ENCODE measurements at regions not wholly inside any gene's neighbourhood (a gene's known extent, or its start where the extent isn't known, plus 50 kb on each side); places are given as distances from the start of the nearest gene placed in this dataset.

DNA sequence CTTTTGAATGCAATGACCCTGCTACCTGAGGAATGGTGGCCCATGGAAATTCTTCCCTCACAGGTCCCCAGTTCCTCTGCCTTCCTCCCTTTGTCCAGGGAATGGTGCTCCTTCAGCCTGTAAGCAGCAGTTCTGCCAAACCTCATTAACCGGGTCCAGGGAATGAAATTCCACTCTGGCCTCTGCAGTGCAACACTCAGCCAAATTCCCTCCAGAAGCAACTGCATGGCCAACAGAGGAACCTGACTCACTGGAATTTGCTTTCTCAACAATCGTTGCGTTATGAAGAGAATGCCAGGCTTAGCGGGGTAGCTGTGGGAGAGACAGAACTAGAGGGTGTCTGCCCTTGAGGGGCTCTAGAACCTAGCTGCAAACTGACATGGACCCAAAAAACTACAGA, 449.4 kb upstream of the PROK2 start (continued):
- TF ChIP-seq, protein P1, sequence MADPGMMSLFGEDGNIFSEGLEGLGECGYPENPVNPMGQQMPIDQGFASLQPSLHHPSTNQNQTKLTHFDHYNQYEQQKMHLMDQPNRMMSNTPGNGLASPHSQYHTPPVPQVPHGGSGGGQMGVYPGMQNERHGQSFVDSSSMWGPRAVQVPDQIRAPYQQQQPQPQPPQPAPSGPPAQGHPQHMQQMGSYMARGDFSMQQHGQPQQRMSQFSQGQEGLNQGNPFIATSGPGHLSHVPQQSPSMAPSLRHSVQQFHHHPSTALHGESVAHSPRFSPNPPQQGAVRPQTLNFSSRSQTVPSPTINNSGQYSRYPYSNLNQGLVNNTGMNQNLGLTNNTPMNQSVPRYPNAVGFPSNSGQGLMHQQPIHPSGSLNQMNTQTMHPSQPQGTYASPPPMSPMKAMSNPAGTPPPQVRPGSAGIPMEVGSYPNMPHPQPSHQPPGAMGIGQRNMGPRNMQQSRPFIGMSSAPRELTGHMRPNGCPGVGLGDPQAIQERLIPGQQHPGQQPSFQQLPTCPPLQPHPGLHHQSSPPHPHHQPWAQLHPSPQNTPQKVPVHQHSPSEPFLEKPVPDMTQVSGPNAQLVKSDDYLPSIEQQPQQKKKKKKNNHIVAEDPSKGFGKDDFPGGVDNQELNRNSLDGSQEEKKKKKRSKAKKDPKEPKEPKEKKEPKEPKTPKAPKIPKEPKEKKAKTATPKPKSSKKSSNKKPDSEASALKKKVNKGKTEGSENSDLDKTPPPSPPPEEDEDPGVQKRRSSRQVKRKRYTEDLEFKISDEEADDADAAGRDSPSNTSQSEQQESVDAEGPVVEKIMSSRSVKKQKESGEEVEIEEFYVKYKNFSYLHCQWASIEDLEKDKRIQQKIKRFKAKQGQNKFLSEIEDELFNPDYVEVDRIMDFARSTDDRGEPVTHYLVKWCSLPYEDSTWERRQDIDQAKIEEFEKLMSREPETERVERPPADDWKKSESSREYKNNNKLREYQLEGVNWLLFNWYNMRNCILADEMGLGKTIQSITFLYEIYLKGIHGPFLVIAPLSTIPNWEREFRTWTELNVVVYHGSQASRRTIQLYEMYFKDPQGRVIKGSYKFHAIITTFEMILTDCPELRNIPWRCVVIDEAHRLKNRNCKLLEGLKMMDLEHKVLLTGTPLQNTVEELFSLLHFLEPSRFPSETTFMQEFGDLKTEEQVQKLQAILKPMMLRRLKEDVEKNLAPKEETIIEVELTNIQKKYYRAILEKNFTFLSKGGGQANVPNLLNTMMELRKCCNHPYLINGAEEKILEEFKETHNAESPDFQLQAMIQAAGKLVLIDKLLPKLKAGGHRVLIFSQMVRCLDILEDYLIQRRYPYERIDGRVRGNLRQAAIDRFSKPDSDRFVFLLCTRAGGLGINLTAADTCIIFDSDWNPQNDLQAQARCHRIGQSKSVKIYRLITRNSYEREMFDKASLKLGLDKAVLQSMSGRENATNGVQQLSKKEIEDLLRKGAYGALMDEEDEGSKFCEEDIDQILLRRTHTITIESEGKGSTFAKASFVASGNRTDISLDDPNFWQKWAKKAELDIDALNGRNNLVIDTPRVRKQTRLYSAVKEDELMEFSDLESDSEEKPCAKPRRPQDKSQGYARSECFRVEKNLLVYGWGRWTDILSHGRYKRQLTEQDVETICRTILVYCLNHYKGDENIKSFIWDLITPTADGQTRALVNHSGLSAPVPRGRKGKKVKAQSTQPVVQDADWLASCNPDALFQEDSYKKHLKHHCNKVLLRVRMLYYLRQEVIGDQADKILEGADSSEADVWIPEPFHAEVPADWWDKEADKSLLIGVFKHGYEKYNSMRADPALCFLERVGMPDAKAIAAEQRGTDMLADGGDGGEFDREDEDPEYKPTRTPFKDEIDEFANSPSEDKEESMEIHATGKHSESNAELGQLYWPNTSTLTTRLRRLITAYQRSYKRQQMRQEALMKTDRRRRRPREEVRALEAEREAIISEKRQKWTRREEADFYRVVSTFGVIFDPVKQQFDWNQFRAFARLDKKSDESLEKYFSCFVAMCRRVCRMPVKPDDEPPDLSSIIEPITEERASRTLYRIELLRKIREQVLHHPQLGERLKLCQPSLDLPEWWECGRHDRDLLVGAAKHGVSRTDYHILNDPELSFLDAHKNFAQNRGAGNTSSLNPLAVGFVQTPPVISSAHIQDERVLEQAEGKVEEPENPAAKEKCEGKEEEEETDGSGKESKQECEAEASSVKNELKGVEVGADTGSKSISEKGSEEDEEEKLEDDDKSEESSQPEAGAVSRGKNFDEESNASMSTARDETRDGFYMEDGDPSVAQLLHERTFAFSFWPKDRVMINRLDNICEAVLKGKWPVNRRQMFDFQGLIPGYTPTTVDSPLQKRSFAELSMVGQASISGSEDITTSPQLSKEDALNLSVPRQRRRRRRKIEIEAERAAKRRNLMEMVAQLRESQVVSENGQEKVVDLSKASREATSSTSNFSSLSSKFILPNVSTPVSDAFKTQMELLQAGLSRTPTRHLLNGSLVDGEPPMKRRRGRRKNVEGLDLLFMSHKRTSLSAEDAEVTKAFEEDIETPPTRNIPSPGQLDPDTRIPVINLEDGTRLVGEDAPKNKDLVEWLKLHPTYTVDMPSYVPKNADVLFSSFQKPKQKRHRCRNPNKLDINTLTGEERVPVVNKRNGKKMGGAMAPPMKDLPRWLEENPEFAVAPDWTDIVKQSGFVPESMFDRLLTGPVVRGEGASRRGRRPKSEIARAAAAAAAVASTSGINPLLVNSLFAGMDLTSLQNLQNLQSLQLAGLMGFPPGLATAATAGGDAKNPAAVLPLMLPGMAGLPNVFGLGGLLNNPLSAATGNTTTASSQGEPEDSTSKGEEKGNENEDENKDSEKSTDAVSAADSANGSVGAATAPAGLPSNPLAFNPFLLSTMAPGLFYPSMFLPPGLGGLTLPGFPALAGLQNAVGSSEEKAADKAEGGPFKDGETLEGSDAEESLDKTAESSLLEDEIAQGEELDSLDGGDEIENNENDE (IDR thresholded peaks at IDR 0.05; ENCODE audit: insufficient replicate concordance, low read length) = no peak
- TF ChIP-seq YY1 (IDR thresholded peaks at IDR 0.05; ENCODE audit: low read depth, low read length) (no peak), CREB1 (IDR thresholded peaks at IDR 0.05) (no peak), NRF1 (IDR thresholded peaks at IDR 0.05; ENCODE audit: low read depth, low read length) (no peak), PHF8 (conservative IDR thresholded peaks at IDR 0.05; ENCODE audit: low read depth, low read length) (no peak), TBP (IDR thresholded peaks at IDR 0.05; ENCODE audit: low read depth, low read length) (no peak), TAF7 (optimal IDR thresholded peaks at IDR 0.05; ENCODE audit: borderline replicate concordance, low read depth, low read length) (no peak), RXRA (IDR thresholded peaks at IDR 0.05; ENCODE audit: insufficient read depth, low read depth, low read length) (no peak), JUND (IDR thresholded peaks at IDR 0.05; ENCODE audit: low read length) (no peak), BCL11A (IDR thresholded peaks at IDR 0.05; ENCODE audit: low read depth in 2 of 2, low read length in 2 of 2) (no peak), BACH1 (IDR thresholded peaks at IDR 0.05; ENCODE audit: low read length) (no peak), SP4 (IDR thresholded peaks at IDR 0.05; ENCODE audit: low read length) (no peak)

Data from H1 (cell line).